Right lobe of liver (tissue), 4 donors: ENCODE measurements at regions not wholly inside any gene's neighbourhood (a gene's known extent, or its start where the extent isn't known, plus 50 kb on each side); places are given as distances from the start of the nearest gene placed in this dataset.

Source experiments
- CTCF ChIP-seq, 4 donors: fragments of 200-600 bp in 3 of 4; fragments of 450-650 bp in 1 of 4; IDR thresholded peaks; one replicate each; pipeline versions ENCODE4 v1.5.1 to v1.8.0; 2016 to 2022; ENCODE audit warnings: antibody characterized with exemption in 4 of 4, mild to moderate bottlenecking in 2 of 4
- POLR2A ChIP-seq: fragments of 450-650 bp; IDR thresholded peaks from one replicate; pipeline ENCODE4 v1.6.1; 2017; ENCODE audit warnings: antibody characterized with exemption, mild to moderate bottlenecking
- donor health status: DM: no; HTN: no; CAD: no.
- donor health status: DM: no; HTN: no; CAD: no.
- donor health status: DM: no; HTN: yes; CAD: no.

DNA sequence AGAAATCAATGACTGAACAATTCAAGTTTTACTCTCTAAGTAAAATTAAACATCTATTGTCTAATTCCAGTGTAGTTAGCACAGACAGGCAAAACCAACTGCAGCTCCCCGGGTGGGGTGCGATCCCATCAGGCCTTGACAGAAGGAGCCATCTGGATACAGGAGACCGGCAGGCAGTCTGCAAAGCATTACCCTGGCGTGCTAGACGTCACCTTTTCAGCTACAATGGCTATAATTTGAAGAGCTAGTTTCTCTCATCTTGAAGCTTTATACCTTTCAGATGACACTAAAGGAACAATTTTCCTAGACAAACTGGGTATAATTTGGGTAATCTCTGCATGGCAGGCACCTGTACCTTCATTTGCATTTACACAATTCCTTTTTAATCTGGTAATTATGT, 761.5 kb upstream of the SOX11 start:
- TF ChIP-seq CTCF (IDR thresholded peaks at IDR 0.05) (no peak), POLR2A (no peak)
